HUES6 (cell line): ENCODE measurements at regions not wholly inside any gene's neighbourhood (a gene's known extent, or its start where the extent isn't known, plus 50 kb on each side); places are given as distances from the start of the nearest gene placed in this dataset.

Experiments
- H3K27ac ChIP-seq: 2 replicates; pipeline ENCODE4 v1.7.0; 2013; ENCODE audit warnings: low read depth, mild to moderate bottlenecking, low read length, inconsistent platforms
- H3K27me3 ChIP-seq: 2 replicates; pipeline ENCODE4 v1.6.1; 2013; ENCODE audit warnings: low read length; ENCODE audit not compliant: control insufficient read depth, insufficient read depth
- H3K36me3 ChIP-seq: 2 replicates; pipeline ENCODE4 v1.6.1; 2013; ENCODE audit warnings: low read length; ENCODE audit not compliant: control insufficient read depth, insufficient read depth
- H3K4me1 ChIP-seq: 2 replicates; pipeline ENCODE4 v1.6.1; 2013; ENCODE audit warnings: low read length; ENCODE audit not compliant: control insufficient read depth, insufficient read depth
- H3K4me3 ChIP-seq: 2 replicates; pipeline ENCODE4 v1.5.1; 2013; ENCODE audit warnings: low read depth, low read length
- H3K9ac ChIP-seq: one replicate; pipeline ENCODE4 v1.6.1; 2013; ENCODE audit warnings: mild to moderate bottlenecking, low read length
- H3K9me3 ChIP-seq: 2 replicates; pipeline ENCODE4 v1.6.1; 2013; ENCODE audit warnings: low read depth, low read length; ENCODE audit not compliant: control insufficient read depth, insufficient read depth

DNA sequence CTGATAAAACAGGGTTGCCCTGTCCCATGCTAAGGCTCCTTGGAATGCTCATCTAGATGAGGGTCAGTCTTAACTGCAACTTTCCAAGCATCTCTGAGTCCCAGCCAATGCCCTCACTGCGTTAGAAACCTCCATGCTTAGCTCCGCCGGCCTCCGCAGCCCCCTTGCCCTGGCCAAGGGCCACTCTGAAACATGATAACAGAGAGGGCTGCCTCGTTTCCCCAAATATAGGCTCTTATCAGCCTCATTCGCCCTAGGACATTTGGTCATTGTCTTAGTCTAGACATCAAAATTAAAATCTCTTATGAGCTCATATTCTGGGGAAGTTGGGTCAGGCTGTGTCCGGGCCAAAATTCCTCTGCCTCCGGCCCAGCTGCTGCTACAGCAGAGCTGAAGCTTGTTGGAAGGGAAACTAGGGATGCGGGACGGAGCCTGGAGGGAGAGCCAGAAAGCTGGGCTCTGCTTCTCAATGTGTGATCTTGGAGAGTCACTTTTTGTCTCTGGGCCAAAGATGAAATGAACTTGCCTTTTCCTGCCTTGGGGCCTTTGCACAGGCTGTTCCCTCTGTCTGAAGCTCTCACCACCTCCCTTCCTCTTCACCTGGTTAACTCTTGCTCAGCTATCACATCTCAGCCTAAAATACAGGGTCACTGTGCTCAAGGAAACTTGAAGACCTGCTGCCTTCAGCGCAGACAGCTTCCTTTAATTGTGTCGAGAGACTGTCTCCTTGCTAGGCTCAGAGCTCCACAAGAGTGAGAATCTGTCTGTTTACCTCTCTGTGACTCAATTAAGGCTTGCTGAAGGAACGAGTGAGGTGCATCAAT is 191.3 kb downstream of the RGS3 start:
- Histone ChIP-seq H3K27me3 (no peaks in the 10 kb centered on the region), H3K36me3 (no peaks in the 10 kb centered on the region), H3K4me1 (peaks cover 42% of the 10 kb centered on the region), H3K9ac (no peak overlapping the region), H3K9me3 (no peaks in the 10 kb centered on the region), H3K4me3 (no peak overlapping the region), H3K27ac (no peak overlapping the region)

- no peaks in the 10 kb centered on the region for H3K27me3 ChIP-seq
- no peaks in the 10 kb centered on the region for H3K36me3 ChIP-seq
- no peak overlapping the region for H3K4me3 ChIP-seq
- H3K9me3 ChIP-seq: no peaks in the 10 kb centered on the region
- H3K4me1 ChIP-seq: peaks cover 26% of the 10 kb centered on the region
- no peak overlapping the region for H3K27ac ChIP-seq
- no peak overlapping the region for H3K9ac ChIP-seq
Measured at GRCh38 chr9:113656771-113657670, 193.5 kb downstream of the RGS3 start.

DNA sequence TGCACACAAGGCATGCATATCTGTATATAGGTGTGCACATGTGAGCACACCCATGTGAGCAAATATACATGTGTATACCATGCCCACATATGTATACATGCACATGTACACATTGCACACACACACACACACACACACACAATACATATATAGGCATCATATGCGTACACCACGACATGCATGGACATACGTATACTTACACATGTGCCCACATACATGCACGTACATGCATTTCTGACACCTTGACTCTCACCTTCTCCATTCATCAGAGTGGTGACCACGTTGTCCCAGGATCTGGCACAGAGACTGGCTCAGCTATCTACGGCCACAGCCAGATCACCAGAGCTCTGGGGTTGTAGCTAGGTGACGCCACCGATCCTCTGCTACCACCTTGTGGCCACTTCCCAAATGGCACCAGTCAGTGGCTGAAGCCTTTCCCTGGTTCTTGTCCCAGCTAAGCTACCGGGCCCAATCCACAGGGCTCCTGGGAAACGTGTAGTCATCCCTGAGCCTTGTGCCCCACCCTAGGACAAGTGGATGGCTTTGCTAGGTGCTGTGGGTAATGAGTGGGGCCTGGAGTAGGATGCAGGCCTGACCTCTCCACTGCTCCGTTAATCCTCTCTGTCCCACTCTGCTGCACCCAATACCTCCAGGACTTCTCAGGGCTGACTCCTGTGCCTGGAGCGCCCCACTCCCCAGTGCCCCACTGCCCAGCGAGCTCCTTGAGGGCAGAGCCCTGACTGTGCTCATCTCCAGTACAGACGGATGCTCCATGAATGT is 194.4 kb downstream of the RGS3 start:
- H3K9me3 ChIP-seq: no peaks in the 10 kb centered on the region

DNA sequence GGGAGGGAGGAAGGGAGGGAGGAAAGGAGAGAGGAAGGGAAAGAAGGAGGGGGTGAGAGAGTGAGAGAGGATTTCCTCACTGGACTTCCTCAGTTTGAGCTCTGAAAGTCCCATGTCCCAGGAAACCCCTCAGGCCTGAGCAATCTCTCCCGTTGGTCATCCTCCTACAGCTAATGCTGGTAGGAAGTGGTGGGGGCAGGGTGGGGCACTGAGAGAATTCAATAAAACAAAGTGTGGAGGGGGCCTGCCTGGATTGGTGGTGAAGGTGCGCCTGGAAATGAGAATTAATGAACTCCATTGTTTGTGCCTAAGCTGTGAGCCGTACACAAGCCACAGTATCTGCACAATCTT is 195.0 kb downstream of the RGS3 start:
- H3K27me3 ChIP-seq: no peaks in the 10 kb centered on the region
- no peak overlapping the region for H3K9ac ChIP-seq
- H3K9me3 ChIP-seq: no peaks in the 10 kb centered on the region
- no peak overlapping the region for H3K4me3 ChIP-seq
- no peaks in the 10 kb centered on the region for H3K36me3 ChIP-seq
- peaks cover 26% of the 10 kb centered on the region for H3K4me1 ChIP-seq
- H3K27ac ChIP-seq: no peak overlapping the region

More for the DNA sequence above, 194.4 kb downstream of the RGS3 start:
- Histone ChIP-seq H3K36me3 (no peaks in the 10 kb centered on the region), H3K4me3 (no peak overlapping the region), H3K4me1 (peaks cover 26% of the 10 kb centered on the region), H3K9ac (no peak overlapping the region), H3K27me3 (no peaks in the 10 kb centered on the region), H3K27ac (no peak overlapping the region)

GRCh38 chr9:113659039-113659438 is 195.5 kb downstream of the RGS3 start:
- Histone ChIP-seq H3K27me3 (no peaks in the 10 kb centered on the region), H3K4me1 (peaks cover 26% of the 10 kb centered on the region), H3K9ac (no peak overlapping the region), H3K36me3 (no peaks in the 10 kb centered on the region), H3K9me3 (no peaks in the 10 kb centered on the region), H3K4me3 (no peak overlapping the region), H3K27ac (no peak overlapping the region)

- no peaks in the 10 kb centered on the region for H3K27me3 ChIP-seq
- no peak overlapping the region for H3K9ac ChIP-seq
- H3K9me3 ChIP-seq: no peaks in the 10 kb centered on the region
- H3K4me1 ChIP-seq: peaks cover 26% of the 10 kb centered on the region
- no peaks in the 10 kb centered on the region for H3K36me3 ChIP-seq
- H3K4me3 ChIP-seq: no peak overlapping the region
- H3K27ac ChIP-seq: no peak overlapping the region
Measured at GRCh38 chr9:113659740-113660139, 196.2 kb downstream of the RGS3 start.

- H3K9ac ChIP-seq: no peak overlapping the region
- no peaks in the 10 kb centered on the region for H3K36me3 ChIP-seq
- no peaks in the 10 kb centered on the region for H3K27me3 ChIP-seq
- no peaks in the 10 kb centered on the region for H3K9me3 ChIP-seq
- peaks cover 22% of the 10 kb centered on the region for H3K4me1 ChIP-seq
- no peak overlapping the region for H3K4me3 ChIP-seq
- H3K27ac ChIP-seq: no peak overlapping the region
Measured at GRCh38 chr9:113660196-113660595, 196.7 kb downstream of the RGS3 start.

DNA sequence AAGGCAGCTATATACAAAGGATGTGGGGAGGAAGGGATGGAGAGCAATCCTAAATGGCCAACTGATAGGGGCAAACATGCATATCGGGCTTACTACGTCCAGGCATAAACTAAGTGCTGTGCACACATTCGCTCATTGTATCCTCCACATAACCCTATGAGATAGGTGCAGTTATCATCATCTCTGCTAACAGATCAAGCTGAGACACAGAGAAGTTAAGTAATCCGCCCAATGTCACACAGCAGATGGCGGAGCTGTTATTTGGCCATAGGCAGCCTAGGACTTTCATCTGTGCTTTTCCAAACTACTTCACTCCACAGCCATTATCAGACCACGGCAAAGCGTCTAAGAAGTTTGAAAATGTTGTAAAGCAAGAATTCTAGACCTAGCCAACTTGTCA is 197.5 kb downstream of the RGS3 start:
- Histone ChIP-seq H3K9me3 (no peaks in the 10 kb centered on the region), H3K36me3 (no peaks in the 10 kb centered on the region), H3K27me3 (no peaks in the 10 kb centered on the region), H3K4me1 (peaks cover 21% of the 10 kb centered on the region; the same call in 1 of the 2 replicates), H3K27ac (no peak overlapping the region), H3K9ac (no peak overlapping the region), H3K4me3 (no peak overlapping the region)

DNA sequence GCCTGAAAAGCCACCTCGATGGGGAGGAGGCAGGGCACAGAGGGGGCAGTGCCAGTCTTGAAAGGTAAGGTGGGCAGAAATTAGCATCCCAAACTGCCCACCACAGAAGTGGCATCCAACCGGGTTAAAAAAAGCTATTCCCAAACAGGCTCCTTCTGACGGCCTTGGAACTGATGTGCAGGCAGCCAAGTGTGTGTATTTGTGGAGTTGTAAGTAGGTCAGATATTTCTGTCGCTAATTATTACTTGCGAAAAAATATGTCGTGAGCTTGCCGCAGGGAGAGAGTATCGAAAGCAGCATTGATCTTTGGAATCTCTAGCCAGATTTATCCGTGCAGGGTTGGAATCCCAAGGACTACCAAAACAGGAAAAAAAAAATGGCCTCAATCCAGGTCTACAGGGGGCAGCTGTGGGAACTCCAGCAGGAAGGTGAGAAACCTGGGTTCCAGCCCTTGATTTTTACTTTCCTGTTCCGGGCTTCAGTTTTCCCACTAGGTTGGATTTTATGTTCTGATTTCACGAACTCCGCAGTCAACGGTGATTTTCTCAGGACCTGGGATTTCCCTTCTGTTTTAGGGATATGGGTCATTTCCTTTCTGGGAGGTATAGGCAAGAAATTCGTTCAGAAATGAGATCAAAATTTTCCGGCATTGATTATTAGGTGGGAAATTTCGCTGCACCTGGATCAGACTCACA is 200.8 kb downstream of the RGS3 start:
- no peaks in the 10 kb centered on the region for H3K9me3 ChIP-seq

GRCh38 chr9:113665064-113665463 is 201.5 kb downstream of the RGS3 start:
- H3K27me3 ChIP-seq: no peaks in the 10 kb centered on the region
- H3K4me3 ChIP-seq: no peak overlapping the region
- no peaks in the 10 kb centered on the region for H3K9me3 ChIP-seq
- no peaks in the 10 kb centered on the region for H3K4me1 ChIP-seq
- no peak overlapping the region for H3K27ac ChIP-seq
- H3K36me3 ChIP-seq: no peaks in the 10 kb centered on the region
- H3K9ac ChIP-seq: no peak overlapping the region

More for the DNA sequence above, 200.8 kb downstream of the RGS3 start:
- no peaks in the 10 kb centered on the region for H3K27me3 ChIP-seq
- no peak overlapping the region for H3K27ac ChIP-seq
- H3K4me3 ChIP-seq: no peak overlapping the region
- H3K4me1 ChIP-seq: no peaks in the 10 kb centered on the region
- no peak overlapping the region for H3K9ac ChIP-seq
- no peaks in the 10 kb centered on the region for H3K36me3 ChIP-seq
